GM12878 (cell line): ENCODE measurements at regions not wholly inside any gene's neighbourhood (a gene's known extent, or its start where the extent isn't known, plus 50 kb on each side); places are given as distances from the start of the nearest gene placed in this dataset.
A peak's percentile ranks its signal among the peaks of the same experiment; 100 is the strongest.

ENCODE experiments used
- ATAC-seq: fragments of 200-7000 bp; cut with Tn5 transposase; 3 replicates; pipeline ENCODE4 v1.9.1; 2020; ENCODE audit warnings: mild to moderate bottlenecking, moderate library complexity
- BruUV-seq: library from RNA; stranded (reverse); fragments of 400-500 nt; replicated peaks from 2 replicates; lab custom pipeline; 2021; lab: Mats Ljungman, UMichigan
- CTCF ChIA-PET: fragments of 300-600 bp; sonication (Branson Sonifier 250); formaldehyde crosslinking; extraction: SDS; loops from one replicate; lab custom pipeline; 2021; ENCODE audit warnings: inconsistent platforms; lab: Yijun Ruan, JAX
- POLR2A ChIA-PET: fragments of 350-600 bp; formaldehyde crosslinking; extraction: SDS; loops from one replicate; lab custom pipeline; 2021; ENCODE audit warnings: inconsistent platforms; lab: Charles Lee
- RAD21 ChIA-PET: fragments of 300-600 bp; sonication (Branson Sonifier 250); formaldehyde crosslinking; loops from one replicate; lab custom pipeline; 2023; ENCODE audit warnings: antibody characterized with exemption; ENCODE audit not compliant: unreplicated experiment; lab: Charles Lee
- SMC1A ChIA-PET: fragments of 300-600 bp; sonication (Branson Sonifier 250); formaldehyde crosslinking; loops from one replicate; lab custom pipeline; 2023; ENCODE audit not compliant: unreplicated experiment, uncharacterized antibody; lab: Charles Lee
- DNase-seq: peaks from one replicate; pipeline ENCODE4 v3.0.0-alpha.2; 2011; ENCODE audit warnings: low read depth, low spot score
- FAIRE-seq: peaks from 3 replicates; lab custom pipeline; 2011; peaks lifted over from hg19 to GRCh38; lab: Jason Lieb, UNC
- H2AFZ ChIP-seq: 2 replicates; pipeline ENCODE4 v1.6.0; 2011; ENCODE audit warnings: low read depth, low read length, control low read depth; ENCODE audit not compliant: control insufficient read depth
- H3K27ac ChIP-seq: 2 replicates; pipeline ENCODE4 v1.5.1; 2011; ENCODE audit warnings: control low read depth; ENCODE audit not compliant: control insufficient read depth, insufficient read depth
- H3K27me3 ChIP-seq, 2 experiments: replicated peaks in 1 of 2; 2 replicates each; pipeline versions ENCODE4 v1.6.0 to v1.6.1; 2011; ENCODE audit warnings: low read length in 1 of 2; ENCODE audit not compliant: control insufficient read depth in 2 of 2, insufficient read depth in 2 of 2
- H3K36me3 ChIP-seq, 2 experiments: 2 replicates each; pipeline ENCODE4 v1.5.1; 2011; ENCODE audit warnings: low read length in 1 of 2; ENCODE audit not compliant: control insufficient read depth in 2 of 2, insufficient read depth in 2 of 2
- H3K4me1 ChIP-seq: 2 replicates; pipeline ENCODE4 v1.6.1; 2011; ENCODE audit warnings: mild to moderate bottlenecking, low read length, moderate library complexity, mixed read lengths; ENCODE audit not compliant: control insufficient read depth, insufficient read depth
- H3K4me2 ChIP-seq: 2 replicates; pipeline ENCODE4 v1.6.0; 2011; ENCODE audit warnings: control low read depth; ENCODE audit not compliant: control insufficient read depth, insufficient read depth
- H3K4me3 ChIP-seq: fragments of 200-600 bp; sonication (generic); 2 replicates; pipeline ENCODE4 v1.5.1; 2016
- H3K79me2 ChIP-seq: 2 replicates; pipeline ENCODE4 v1.6.0; 2011; ENCODE audit warnings: low read length; ENCODE audit not compliant: control insufficient read depth, insufficient read depth
- H3K9ac ChIP-seq: 2 replicates; pipeline ENCODE4 v1.8.0; 2011; ENCODE audit warnings: low read length, control low read depth, mixed read lengths; ENCODE audit not compliant: control insufficient read depth, insufficient read depth
- H3K9me3 ChIP-seq: replicated peaks from 3 replicates; pipeline ENCODE4 v1.5.1; 2011; ENCODE audit warnings: mild to moderate bottlenecking, low read length; ENCODE audit not compliant: control insufficient read depth, insufficient read depth
- H4K20me1 ChIP-seq: 2 replicates; pipeline ENCODE4 v1.6.0; 2011; ENCODE audit not compliant: control insufficient read depth, insufficient read depth
- NFYB ChIP-seq: IDR thresholded peaks from 2 replicates; pipeline ENCODE4 v1.6.1; 2011; ENCODE audit warnings: low read depth, mild to moderate bottlenecking, low read length, improper control_type of control experiment, moderate library complexity; ENCODE audit not compliant: insufficient read depth
- RAD21 ChIP-seq: IDR thresholded peaks from 2 replicates; pipeline ENCODE4 v1.6.1; 2011; ENCODE audit warnings: mild to moderate bottlenecking, low read depth, low read length, moderate library complexity; ENCODE audit not compliant: insufficient read depth
- WGBS: methylation state at CpG from one replicate; pipeline ENCODE4 v1.1.6; 2016; ENCODE audit warnings: low lambda C conversion rate; ENCODE audit not compliant: insufficient replicate concordance, insufficient coverage; ENCODE audit errors: missing lambda C conversion rate; 5-methylcytosine and 5-hydroxymethylcytosine counted together
- in situ Hi-C: fragments of 300-500 bp; cut with MboI; formaldehyde crosslinking; loops from 9 replicates; pipeline ENCODE4 v1.14.3; 2018; ENCODE audit warnings: mixed read lengths
- intact Hi-C: fragments of 100-400 bp; cut with micrococcal nuclease; formaldehyde crosslinking; loops from one replicate; pipeline ENCODE4 v1.14.2; 2022; ENCODE audit not compliant: unreplicated experiment
- TF ChIP-seq, protein P1 (sequence below), 3 experiments: IDR thresholded peaks in 2 of 3; conservative IDR thresholded peaks in 1 of 3; 2 replicates each; pipeline ENCODE4 v1.5.1; 2011; ENCODE audit warnings: low read depth in 3 of 3, low read length in 3 of 3, mild to moderate bottlenecking in 3 of 3, control low read depth in 2 of 3, moderate library complexity in 2 of 3, inconsistent platforms in 1 of 3, mixed read lengths in 1 of 3; ENCODE audit not compliant: control insufficient read depth in 2 of 3, insufficient read depth in 1 of 3; ENCODE audit errors: extremely low read depth in 1 of 3
- TF ChIP-seq, protein P2 (sequence below): IDR thresholded peaks from 2 replicates; pipeline ENCODE4 v1.6.1; 2011; ENCODE audit warnings: borderline replicate concordance, low read depth, mild to moderate bottlenecking, moderate library complexity, mixed read lengths, low read length; ENCODE audit not compliant: insufficient read depth; ENCODE audit errors: extremely low read length

DNA sequence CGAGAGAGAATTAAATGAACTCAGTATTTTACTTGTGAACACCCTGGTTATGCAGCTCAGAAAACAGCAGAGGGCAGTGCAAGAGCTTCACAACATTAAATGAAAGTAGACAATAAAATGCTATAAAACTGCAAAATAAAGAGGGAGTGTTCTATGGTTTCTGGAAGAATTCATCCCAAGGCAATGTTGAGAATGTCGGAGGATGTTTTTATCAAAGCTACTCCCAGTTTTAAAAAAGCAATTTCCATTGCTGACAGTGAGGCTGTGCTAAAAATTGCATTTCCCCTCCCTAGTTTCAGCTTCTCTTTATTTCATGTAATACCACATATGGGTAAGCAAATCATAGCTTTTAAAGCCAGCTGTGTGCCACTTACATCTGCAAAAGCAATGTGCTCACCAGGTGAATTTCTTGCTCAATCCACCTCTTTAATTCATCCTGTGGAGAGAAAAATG lies 296.8 kb downstream of the RAB38 start:
- no peak overlapping the region for H3K4me3 ChIP-seq

More for the DNA sequence above, 296.8 kb downstream of the RAB38 start:
- intact Hi-C loops (loop anchor here (1.0 kb wide), 1 partner anchor 666 kb away; no protein-coding TSS in a partner anchor), in situ Hi-C loops (no loop called here)
- RAD21 ChIA-PET: interaction anchor here (0.6 to 1.2 kb wide), 3 partner anchors 662 to 673 kb away, joined by 3 to 5 read pairs (median 4); no protein-coding TSS in a partner anchor
- DNase-seq: no peak
- Histone ChIP-seq H4K20me1 (no peaks in the 10 kb centered on the region), H3K79me2 (no peaks in the 10 kb centered on the region), H3K9ac (no peak overlapping the region), H3K4me2 (no peak overlapping the region), H3K36me3 (no peaks in the 10 kb centered on the region), H3K4me1 (no peaks in the 10 kb centered on the region), H3K27ac (no peak overlapping the region)
- CTCF ChIA-PET: interaction anchor here (0.8 to 2.0 kb wide), 9 partner anchors 28 to 674 kb away, joined by 3 to 12 read pairs (median 3); no protein-coding TSS in a partner anchor
- ATAC-seq: peak; percentile 49; the same call in 1 of the 3 replicates
- SMC1A ChIA-PET: interaction anchor here (0.7 to 0.8 kb wide), 2 partner anchors 15 to 664 kb away, joined by 3 to 4 read pairs; no protein-coding TSS in a partner anchor
- no TSS peak for BruUV-seq
- WGBS: 0% methylated on average over 2 of the region's 2 CpGs
- no peak for FAIRE-seq
- TF ChIP-seq, protein P1, sequence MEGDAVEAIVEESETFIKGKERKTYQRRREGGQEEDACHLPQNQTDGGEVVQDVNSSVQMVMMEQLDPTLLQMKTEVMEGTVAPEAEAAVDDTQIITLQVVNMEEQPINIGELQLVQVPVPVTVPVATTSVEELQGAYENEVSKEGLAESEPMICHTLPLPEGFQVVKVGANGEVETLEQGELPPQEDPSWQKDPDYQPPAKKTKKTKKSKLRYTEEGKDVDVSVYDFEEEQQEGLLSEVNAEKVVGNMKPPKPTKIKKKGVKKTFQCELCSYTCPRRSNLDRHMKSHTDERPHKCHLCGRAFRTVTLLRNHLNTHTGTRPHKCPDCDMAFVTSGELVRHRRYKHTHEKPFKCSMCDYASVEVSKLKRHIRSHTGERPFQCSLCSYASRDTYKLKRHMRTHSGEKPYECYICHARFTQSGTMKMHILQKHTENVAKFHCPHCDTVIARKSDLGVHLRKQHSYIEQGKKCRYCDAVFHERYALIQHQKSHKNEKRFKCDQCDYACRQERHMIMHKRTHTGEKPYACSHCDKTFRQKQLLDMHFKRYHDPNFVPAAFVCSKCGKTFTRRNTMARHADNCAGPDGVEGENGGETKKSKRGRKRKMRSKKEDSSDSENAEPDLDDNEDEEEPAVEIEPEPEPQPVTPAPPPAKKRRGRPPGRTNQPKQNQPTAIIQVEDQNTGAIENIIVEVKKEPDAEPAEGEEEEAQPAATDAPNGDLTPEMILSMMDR (IDR thresholded peaks at IDR 0.05 in 2 of 3, conservative IDR thresholded peaks at IDR 0.05 in 1 of 3; ENCODE audit: control insufficient read depth in 2 of 3, extremely low read depth in 1 of 3, insufficient read depth in 1 of 3, low read depth in 3 of 3, low read length in 3 of 3): peak; percentile 34 to 35 (median 34); a peak in 3 of 6 replicates
- TF ChIP-seq, protein P2, sequence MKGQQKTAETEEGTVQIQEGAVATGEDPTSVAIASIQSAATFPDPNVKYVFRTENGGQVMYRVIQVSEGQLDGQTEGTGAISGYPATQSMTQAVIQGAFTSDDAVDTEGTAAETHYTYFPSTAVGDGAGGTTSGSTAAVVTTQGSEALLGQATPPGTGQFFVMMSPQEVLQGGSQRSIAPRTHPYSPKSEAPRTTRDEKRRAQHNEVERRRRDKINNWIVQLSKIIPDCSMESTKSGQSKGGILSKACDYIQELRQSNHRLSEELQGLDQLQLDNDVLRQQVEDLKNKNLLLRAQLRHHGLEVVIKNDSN: no peak
- TF ChIP-seq NFYB (no peak), RAD21 (peak; percentile 40)
- TF ChIP-seq, all 136 proteins: peak for 2
- H2AFZ ChIP-seq: no peak overlapping the region
- H3K9me3 ChIP-seq: no peaks in the 10 kb centered on the region
- no peaks in the 10 kb centered on the region for H3K27me3 ChIP-seq
- POLR2A ChIA-PET: no interaction called here
